Glomerular endothelial cell (primary cell): ENCODE measurements at regions not wholly inside any gene's neighbourhood (a gene's known extent, or its start where the extent isn't known, plus 50 kb on each side); places are given as distances from the start of the nearest gene placed in this dataset.
"Not testable (repeated sequence)": the region's sequence is repeated elsewhere in the genome, so short reads cannot be mapped to it uniquely, and the experiment has no call there.

ENCODE experiments used
- DNase-seq: peaks from one replicate; pipeline ENCODE4 v3.0.0-alpha.2; 2011; ENCODE audit warnings: low read depth, low spot score; ENCODE audit errors: extremely low read depth

GRCh38 chr17:27200476-27200875 is 93.4 kb upstream of the WSB1 start:
- DNase-seq = no peak

- no peak for DNase-seq
Observed at GRCh38 chr17:27203241-27203640, 90.7 kb upstream of the WSB1 start.

GRCh38 chr17:27206447-27206846 is 87.5 kb upstream of the WSB1 start:
- DNase-seq = no peak

GRCh38 chr17:27207073-27207513 is 86.8 kb upstream of the WSB1 start:
- DNase-seq = no peak

- DNase-seq = not testable (repeated sequence)
Observed at GRCh38 chr17:27208370-27208769, 85.5 kb upstream of the WSB1 start.

GRCh38 chr17:27209316-27209715 is 84.6 kb upstream of the WSB1 start:
- no peak for DNase-seq

- not testable (repeated sequence) for DNase-seq
Observed at GRCh38 chr17:27210809-27211208, 83.1 kb upstream of the WSB1 start.

- no peak for DNase-seq
Observed at GRCh38 chr17:27216836-27217235, 77.1 kb upstream of the WSB1 start.

GRCh38 chr17:27217631-27218030 is 76.3 kb upstream of the WSB1 start:
- no peak for DNase-seq

- no peak for DNase-seq
Observed at GRCh38 chr17:27218041-27218440, 75.9 kb upstream of the WSB1 start.

GRCh38 chr17:27218719-27219488 is 75.0 kb upstream of the WSB1 start:
- no peak for DNase-seq

- no peak for DNase-seq
Observed at GRCh38 chr17:27222515-27222914, 71.4 kb upstream of the WSB1 start.

GRCh38 chr17:27224526-27225315 is 69.2 kb upstream of the WSB1 start:
- DNase-seq = no peak

- DNase-seq = no peak
Observed at GRCh38 chr17:27226611-27227230, 67.2 kb upstream of the WSB1 start.

GRCh38 chr17:27230996-27231395 is 62.9 kb upstream of the WSB1 start:
- DNase-seq = no peak

- DNase-seq = no peak
Observed at GRCh38 chr17:27232328-27232727, 61.6 kb upstream of the WSB1 start.

GRCh38 chr17:27233059-27233458 is 60.9 kb upstream of the WSB1 start:
- no peak for DNase-seq

GRCh38 chr17:27233776-27234175 is 60.1 kb upstream of the WSB1 start:
- DNase-seq = no peak

GRCh38 chr17:27236717-27237315 is 57.1 kb upstream of the WSB1 start:
- peak; percentile 82 for DNase-seq

GRCh38 chr17:27237890-27238289 is 56.0 kb upstream of the WSB1 start:
- DNase-seq = no peak

GRCh38 chr17:27239046-27239445 is 54.9 kb upstream of the WSB1 start:
- no peak for DNase-seq
